PC-9 (cell line): ENCODE measurements at regions not wholly inside any gene's neighbourhood (a gene's known extent, or its start where the extent isn't known, plus 50 kb on each side); places are given as distances from the start of the nearest gene placed in this dataset.

Experiments used
- CTCF ChIP-seq: fragments of 200-600 bp; sonication (generic); conservative IDR thresholded peaks from 2 replicates; pipeline ENCODE4 v1.6.1; 2017; ENCODE audit warnings: mixed run types, antibody characterized with exemption, mild to moderate bottlenecking, moderate library complexity
- EZH2 ChIP-seq: fragments of 200-600 bp; sonication (generic); IDR thresholded peaks from 2 replicates; pipeline ENCODE4 v1.8.0; 2017; ENCODE audit warnings: antibody characterized with exemption, low read depth

- no peak for TF ChIP-seq CTCF
- TF ChIP-seq EZH2 = no peak
These were observed 305.9 kb downstream of the BRD1 start for GRCh38 chr22:49521787-49522224.
